ENCODE measurements at regions not wholly inside any gene's neighbourhood (a gene's known extent, or its start where the extent isn't known, plus 50 kb on each side); places are given as distances from the start of the nearest gene placed in this dataset.
A peak's percentile ranks its signal among the peaks of the same experiment; 100 is the strongest.

- Histone ChIP-seq H3K27me3 (no peaks in the 10 kb centered on the region), H3K36me3 (no peaks in the 10 kb centered on the region), H3K4me3 (no peak overlapping the region), H3K27ac (no peak overlapping the region), H3K4me1 (no peaks in the 10 kb centered on the region), H3K9me3 (no peaks in the 10 kb centered on the region)
- TF ChIP-seq CTCF (IDR thresholded peaks at IDR 0.05): no peak
- TF ChIP-seq POLR2A (IDR thresholded peaks at IDR 0.05): no peak
- TF ChIP-seq EP300 (IDR thresholded peaks at IDR 0.05): no peak
- TF ChIP-seq POLR2AphosphoS5 (IDR thresholded peaks at IDR 0.05): no peak
- intact Hi-C loops (cut with DNase I; ENCODE audit: low total_unique reads): no loop called here
- DNase-seq: peak in 1 of 2 donors; percentile 35
Observed at GRCh38 chr16:60755907-60756306, 1280.3 kb downstream of the CDH8 start.

- no peaks in the 10 kb centered on the region for H3K9me3 ChIP-seq
- no peaks in the 10 kb centered on the region for H3K27me3 ChIP-seq
- intact Hi-C loops (cut with DNase I; ENCODE audit: low total_unique reads): no loop called here
- H3K4me1 ChIP-seq: no peaks in the 10 kb centered on the region
- H3K27ac ChIP-seq: no peak overlapping the region
- H3K4me3 ChIP-seq: no peak overlapping the region
- TF ChIP-seq POLR2A (IDR thresholded peaks at IDR 0.05): no peak
- TF ChIP-seq CTCF (IDR thresholded peaks at IDR 0.05): no peak
- no peak for TF ChIP-seq EP300 (IDR thresholded peaks at IDR 0.05)
- no peak for TF ChIP-seq POLR2AphosphoS5 (IDR thresholded peaks at IDR 0.05)
- no peak for DNase-seq
- H3K36me3 ChIP-seq: no peaks in the 10 kb centered on the region
Observed at GRCh38 chr16:60748366-60748765, 1287.9 kb downstream of the CDH8 start.

- 81 to 93% (median 89%) methylated on average over 3 of the region's 3 CpGs for WGBS, 5 donors
- Histone ChIP-seq H3K9me3 (no peaks in the 10 kb centered on the region), H3K27me3 (no peaks in the 10 kb centered on the region), H3K4me3 (no peak overlapping the region), H3K36me3 (no peaks in the 10 kb centered on the region), H3K4me1 (peaks cover 0 to 11% (median 0%) of the 10 kb centered on the region in 4 donors), H3K27ac (no peak overlapping the region)
- TF ChIP-seq CTCF (IDR thresholded peaks at IDR 0.05): no peak
- no peak for DNase-seq
- intact Hi-C loops (cut with DNase I; ENCODE audit: low total_unique reads): no loop called here
Observed at GRCh38 chr16:60744198-60744597, 1292.0 kb downstream of the CDH8 start.

- Histone ChIP-seq H3K4me1 (peaks cover 0 to 11% (median 0%) of the 10 kb centered on the region in 4 donors), H3K36me3 (no peaks in the 10 kb centered on the region), H3K27ac (no peak overlapping the region), H3K4me3 (no peak overlapping the region), H3K27me3 (no peaks in the 10 kb centered on the region), H3K9me3 (no peaks in the 10 kb centered on the region)
- peak in 1 of 2 donors; percentile 6 for DNase-seq
- intact Hi-C loops (cut with DNase I; ENCODE audit: low total_unique reads): no loop called here
- WGBS, 5 donors: 57 to 83% (median 76%) methylated on average over 1 of the region's 1 CpG
- TF ChIP-seq EP300 (IDR thresholded peaks at IDR 0.05): no peak
- no peak for TF ChIP-seq CTCF (IDR thresholded peaks at IDR 0.05)
- no peak for TF ChIP-seq POLR2AphosphoS5 (IDR thresholded peaks at IDR 0.05)
Observed at GRCh38 chr16:60741810-60742209, 1294.4 kb downstream of the CDH8 start.

All from stomach (tissue), 8 donors.